GM18909 (cell line): ENCODE measurements at regions not wholly inside any gene's neighbourhood (a gene's known extent, or its start where the extent isn't known, plus 50 kb on each side); places are given as distances from the start of the nearest gene placed in this dataset.
A peak's percentile ranks its signal among the peaks of the same experiment; 100 is the strongest.

Experiments used
- ATAC-seq: cut with Tn5 transposase; IDR thresholded peaks from one replicate; pipeline ENCODE4 v1.9.1; 2021; ENCODE audit warnings: mild to moderate bottlenecking; ENCODE audit not compliant: unreplicated experiment, poor library complexity

DNA sequence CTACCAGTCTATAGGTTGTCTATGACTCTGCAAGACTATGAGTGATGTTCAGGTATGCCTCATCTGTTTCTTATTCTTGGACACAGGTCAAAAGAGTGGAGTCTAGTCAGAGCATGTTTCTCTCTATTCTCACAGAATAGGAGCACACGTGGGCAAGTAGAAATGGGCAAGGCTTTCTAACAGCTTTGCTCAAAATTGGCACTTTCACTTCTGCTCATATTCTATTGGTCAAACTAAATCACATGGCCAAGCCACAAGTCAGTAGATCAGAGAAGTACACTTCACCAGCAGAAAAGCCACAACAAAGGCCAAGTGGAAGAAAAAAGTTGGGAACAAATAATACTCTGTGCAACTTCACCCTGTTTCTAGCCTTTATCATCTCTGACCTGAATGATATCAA, 354.5 kb upstream of the SYNCRIP start:
- peak; percentile 76 for ATAC-seq

DNA sequence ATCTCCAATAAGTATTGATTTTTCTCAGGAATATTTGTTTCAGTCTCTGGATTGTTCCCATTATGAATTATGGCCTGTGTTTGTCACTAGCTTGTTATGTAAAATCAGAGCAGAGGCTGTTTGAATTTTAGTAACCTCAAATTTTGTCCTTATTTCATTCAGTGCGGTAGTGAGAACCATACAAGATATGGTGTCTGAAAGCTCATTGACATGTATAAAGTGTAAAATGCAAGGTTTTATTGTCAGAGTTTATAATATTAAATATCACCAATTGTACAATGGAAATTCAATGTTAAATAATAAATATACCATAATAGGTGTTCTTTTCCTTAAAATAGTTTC, 353.3 kb upstream of the SYNCRIP start:
- no peak for ATAC-seq

DNA sequence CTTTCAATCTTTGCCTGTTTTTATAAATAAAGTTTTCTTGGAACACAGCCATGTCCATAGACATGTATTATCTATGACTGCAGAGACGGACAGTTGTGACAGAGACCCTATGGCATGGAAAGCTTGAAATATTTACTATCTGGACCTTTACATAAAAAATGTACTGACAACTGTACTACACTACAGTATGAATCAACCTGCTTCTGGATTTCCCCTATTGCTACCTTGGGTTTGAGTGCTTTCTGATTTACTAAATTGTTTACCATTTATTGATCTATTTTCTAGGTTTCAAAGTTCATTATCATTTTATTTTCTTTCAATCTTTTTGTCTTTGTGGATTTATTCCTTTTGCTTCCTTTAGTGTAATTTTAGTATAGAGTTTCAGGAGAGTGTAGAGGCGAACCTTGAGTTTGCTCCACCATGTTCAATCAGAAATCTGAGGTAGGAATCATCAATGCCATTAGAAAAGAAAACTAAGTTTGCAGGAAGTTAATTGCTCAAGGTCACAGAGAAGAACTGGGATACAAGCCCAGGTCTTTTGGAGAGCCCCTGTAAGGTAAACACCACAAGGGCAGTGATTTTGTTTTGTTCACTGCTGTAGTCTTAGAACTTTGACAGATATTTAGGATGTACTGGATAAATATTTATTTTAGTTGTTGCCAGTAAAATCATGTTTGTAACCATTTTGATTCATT, 352.8 kb upstream of the SYNCRIP start:
- no peak for ATAC-seq

DNA sequence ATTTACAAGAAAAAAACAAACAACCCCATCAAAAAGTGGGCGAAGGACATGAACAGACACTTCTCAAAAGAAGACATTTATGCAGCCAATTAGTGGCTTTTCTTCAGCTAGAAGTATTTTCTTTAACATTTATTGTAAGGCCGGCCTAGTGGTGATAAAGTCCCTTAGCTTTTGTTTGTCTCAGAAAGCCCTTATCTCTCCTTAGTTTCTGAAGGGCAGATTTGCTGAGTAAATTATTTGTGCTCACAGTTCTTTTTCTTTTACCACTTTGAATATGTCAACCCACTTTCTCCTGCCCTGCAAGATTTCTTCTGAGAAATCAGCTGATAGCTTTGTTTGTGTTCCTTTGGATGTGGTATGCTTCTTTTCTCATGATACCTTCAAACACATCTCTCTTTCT, 344.0 kb upstream of the SYNCRIP start:
- ATAC-seq: no peak

DNA sequence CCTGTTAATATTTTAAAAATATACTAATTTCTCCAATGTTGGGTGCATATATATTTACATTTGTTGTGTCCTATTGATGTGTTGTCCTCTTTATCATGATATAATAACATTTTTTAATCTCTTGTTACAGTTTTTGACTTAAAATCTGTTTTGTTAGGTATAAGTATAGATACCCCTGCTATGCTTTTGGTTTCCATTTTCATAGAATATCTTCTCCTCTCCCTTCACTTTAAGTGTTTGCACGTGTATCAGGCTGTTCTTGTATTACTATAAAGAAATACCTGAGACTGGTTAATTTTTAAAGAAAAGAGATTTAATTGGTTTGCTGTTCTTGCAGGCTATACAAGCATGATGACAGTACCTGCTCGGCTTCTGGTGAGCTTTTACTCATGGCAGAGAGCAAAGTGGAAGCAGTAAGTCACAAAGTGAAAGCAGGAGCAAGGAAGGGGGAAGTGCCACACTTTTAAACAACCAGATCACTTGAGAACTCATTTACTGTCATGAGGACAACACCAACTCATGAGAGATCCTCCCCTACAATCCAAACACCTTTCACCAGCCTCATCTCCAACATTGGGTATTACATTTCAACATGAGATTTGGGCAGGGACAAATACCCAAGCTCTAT, 340.5 kb upstream of the SYNCRIP start:
- ATAC-seq: peak; percentile 80

DNA sequence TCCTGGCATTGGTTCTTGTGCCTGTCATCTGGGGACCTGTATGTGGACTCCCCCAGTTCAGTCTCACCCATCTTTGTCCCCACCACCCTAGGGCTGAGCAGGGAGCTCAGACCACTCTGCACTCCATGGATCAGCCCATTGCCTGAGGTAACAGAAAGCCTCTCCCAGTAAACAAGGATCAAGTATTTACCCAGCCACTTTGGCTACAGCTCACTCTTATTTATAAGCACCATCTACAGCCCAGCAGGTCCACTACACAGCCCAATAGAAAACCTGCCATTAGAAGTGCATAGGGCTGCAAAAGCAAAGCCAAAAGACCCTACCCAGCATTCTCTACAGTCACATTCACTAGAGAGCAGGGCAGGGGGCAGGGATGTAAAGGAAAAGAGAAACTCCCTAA, 335.0 kb upstream of the SYNCRIP start:
- no peak for ATAC-seq

DNA sequence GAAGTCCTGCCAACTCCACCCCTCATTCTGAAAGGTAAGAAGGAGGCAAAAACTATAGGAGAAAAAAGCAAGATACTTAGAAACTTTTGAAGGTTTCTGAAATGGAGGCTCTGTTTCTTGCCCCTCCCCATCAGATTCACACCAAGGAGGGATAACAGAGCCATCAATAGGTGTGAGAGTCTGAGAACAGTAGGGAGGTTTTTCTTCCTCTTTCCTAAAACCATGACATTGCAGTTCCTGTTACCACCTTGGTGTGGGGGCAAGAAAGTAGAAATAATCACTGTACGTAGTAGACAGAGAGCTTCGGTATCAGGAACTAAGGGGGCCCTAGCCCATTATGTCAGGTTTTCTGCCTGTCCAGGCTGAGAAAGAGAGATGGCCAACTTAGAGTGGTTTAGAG, 333.3 kb upstream of the SYNCRIP start:
- peak; percentile 90 for ATAC-seq

DNA sequence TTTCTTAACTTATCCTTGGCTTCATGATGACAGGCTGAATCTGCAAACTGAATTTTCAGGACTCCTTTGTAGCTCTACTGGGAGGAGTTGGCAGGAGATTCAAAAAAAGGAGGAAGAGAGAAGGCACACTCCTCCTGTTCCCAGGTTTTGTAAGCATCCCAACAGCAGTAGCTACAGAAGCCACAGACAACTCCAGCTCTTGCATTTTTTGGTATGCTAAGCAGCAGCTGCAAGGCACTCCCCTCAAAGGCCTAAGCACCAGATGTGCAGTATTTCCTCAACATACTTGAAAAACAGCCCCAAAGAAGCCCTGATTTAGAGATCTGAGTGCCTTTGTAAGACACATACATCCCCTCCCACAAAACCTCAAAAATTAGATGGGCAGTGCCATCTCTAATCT, 328.6 kb upstream of the SYNCRIP start:
- no peak for ATAC-seq

DNA sequence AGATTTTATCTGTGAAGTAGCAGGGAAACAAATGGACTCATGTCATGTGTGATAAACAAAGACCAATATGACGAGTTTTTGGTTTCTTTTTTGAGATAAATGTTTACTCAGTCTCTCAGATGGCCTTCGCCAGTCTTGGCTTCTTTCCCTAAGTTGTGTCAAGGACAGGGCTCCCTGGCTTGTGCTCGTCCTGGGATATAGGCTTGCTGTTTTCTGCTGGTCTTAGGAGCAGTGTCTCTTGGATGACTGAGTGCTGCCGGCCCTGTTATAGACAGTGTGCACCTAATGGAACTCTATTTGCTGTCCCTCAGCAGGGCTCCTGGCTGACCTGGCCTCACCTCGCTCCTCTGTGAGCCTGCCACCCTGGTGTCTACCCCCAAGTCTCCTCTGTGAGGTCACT, 324.1 kb upstream of the SYNCRIP start:
- ATAC-seq: no peak

DNA sequence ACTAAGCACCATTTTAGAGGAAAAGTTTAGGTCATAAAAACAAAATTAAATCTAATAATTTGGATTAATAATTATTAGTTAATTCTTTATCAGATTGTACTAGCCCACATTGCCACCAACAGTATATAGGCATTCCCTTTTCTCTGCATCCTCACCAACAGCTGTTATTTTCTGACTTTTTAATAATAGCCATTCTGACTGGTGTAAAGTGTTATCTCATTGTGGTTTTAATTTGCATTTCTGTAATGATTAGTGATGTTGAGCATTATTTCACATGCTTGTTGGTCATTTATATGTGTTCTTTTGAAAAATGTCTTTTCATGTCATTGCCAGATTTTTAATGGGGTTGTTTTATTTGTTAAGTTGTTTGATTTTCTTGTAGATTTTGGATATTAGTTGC, 319.1 kb upstream of the SYNCRIP start:
- peak; percentile 51 for ATAC-seq

DNA sequence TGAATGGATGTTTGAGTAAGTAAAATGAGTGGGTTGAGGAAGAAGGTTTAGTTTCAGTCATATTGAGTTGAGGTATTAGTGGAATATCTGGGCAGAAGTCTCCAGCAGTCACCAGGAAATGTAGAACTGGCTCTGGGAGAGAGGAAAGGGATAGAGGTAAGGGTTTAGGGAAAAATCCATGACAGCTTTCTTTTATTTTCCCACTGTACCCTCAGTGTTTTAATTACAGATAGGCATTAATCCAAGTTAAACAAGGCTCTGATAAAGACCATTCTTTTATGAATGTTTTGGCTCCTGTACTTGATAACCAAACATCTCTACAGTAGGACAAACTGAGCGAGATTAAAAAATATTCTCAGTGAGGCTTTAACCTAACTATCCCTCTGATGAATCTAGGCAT, 318.4 kb upstream of the SYNCRIP start:
- no peak for ATAC-seq

DNA sequence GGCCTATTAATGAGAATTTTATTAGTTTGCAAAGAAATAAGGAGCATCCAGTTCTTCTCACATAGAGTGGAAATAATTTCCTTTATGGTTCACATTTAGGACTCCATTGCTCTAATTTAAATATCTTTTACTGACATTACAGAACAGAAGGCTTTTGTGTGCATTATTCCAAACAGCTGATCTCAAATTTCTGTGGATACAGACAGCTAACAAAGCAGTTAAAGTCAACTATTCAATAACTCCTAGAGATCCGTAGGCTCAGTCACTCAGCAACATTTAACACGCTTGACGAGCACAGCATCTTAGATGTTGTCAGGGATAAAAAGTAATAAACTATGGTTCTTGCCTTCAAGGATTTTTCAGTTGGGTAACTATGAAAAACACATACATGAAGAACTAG, 305.8 kb upstream of the SYNCRIP start:
- no peak for ATAC-seq

DNA sequence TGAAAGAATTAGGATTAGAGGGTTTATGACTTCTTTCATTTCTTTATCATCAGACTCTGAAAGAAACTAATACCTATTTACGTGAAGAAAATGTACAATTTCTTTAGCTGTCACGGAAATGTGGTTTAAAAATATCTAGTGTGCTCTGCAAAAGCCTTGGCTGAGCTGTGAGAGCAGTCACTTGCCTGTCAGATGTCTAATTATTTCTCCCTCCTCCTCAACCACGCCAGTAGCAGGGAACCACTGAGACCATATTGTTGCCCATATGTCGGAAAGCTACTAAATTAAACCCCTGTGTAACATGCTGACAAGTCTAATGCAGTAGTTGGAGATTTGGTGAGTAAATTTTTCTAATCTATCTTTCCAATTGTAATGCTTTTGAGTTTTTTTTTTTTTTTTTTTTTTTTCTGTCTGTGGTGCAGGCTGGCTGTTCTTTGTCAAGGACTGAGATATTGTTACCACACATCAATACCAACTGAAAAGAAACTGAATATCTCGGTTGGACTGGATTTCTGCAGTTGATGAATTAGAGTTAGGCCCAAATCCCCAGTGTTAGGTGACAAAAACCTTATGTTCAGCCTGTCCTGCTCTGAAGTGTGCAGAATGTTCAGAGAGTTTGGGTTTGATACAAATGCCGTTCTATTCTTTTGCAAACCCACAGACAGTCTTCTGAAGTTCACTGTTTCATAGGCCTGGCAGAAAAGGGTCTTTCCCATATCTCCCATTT, 302.9 kb upstream of the SYNCRIP start:
- ATAC-seq: no peak

DNA sequence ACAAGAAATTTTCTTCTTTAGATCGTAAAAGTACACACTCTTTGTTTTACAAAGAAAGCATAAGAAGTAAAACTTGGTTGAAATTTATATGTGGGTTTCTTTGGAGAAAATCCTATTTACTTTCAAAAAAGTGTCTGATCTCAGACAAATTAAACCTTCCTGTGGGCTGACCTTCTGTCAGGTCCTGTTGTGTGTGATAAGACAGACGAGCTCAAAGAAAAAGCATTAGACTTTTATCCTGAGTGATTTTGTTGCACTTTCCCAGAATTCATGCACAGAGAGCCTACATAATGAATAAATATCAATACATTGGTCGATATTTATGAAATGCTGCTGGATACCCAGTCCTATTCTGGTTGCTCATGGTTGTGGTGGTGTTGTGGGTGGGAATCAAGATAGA, 302.1 kb upstream of the SYNCRIP start:
- ATAC-seq: no peak

DNA sequence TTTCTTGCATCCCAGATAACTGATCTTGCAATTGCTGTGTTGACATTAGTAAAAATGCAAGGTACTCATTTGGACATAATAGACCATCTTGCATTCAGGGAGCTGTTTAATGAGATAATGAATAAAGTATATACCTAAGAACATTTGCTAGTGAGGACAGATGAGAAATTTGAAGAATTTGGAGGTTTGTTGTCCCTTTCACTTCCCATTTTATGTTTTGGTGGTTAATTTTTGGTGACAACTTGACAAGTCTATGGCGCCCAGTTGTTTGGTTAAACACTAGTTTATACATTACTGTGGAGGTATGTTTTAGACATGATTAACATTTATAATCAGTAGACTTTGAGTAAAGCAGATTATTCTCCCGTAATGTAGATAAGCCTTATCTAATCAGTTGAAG, 300.2 kb upstream of the SYNCRIP start:
- ATAC-seq: peak; percentile 79

DNA sequence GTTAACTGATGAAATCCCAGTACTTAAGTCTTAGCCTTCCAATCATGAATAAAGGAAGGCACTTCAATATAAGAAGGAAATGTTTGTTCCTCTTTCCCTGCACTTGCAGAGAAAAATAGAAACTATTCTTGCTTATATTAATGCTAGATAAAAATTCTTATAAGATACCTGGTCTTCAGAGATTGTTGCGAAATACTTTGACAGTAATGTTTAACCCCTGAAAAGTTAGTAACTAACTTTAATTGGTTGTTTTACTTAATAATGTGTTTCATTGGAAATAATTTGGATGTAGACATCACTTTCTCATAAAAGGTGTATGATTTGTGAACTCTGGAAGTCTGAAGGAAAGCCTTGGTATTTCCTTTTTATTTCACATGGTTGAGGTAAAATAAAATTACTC, 294.2 kb upstream of the SYNCRIP start:
- ATAC-seq: no peak

DNA sequence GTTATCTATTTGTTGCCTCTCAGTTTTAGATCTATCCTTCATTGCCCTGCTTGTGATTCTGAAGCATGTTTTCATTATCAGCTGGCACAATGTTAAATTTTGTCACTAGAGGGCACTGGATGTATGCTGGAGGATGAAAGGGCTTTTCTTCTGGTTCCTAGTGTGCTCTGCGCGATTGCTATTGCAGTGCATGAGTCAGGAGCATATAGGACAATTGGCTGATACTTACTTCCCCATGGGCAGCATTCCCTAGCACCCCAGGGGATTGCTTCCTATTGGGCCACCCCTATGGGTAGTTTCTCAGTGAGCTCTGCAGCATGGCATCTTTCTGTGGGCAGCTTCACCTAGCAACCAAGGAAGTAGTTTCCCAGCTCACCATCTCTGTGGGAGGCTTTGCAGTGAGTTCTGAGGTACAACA, 280.3 kb upstream of the SYNCRIP start:
- ATAC-seq: peak; percentile 92

DNA sequence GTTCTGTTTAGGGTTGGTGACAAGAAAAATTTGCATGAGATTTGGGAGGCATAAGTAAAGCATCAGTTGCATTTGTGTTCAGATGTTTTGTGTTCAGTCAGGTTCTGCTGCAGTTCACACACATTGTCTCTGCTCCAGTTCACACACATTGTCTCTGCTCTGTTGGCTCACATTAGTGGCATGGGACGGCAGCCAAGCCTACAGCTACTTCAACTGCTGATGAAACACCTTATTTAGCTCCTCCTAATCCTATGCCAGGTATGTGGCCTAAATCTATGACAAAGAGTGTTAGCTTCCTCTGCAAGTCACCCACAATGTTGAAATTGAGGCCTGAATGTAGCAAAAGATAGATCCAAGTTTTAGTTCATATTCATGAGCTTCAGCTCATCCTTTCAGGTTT, 278.1 kb upstream of the SYNCRIP start:
- ATAC-seq: no peak

DNA sequence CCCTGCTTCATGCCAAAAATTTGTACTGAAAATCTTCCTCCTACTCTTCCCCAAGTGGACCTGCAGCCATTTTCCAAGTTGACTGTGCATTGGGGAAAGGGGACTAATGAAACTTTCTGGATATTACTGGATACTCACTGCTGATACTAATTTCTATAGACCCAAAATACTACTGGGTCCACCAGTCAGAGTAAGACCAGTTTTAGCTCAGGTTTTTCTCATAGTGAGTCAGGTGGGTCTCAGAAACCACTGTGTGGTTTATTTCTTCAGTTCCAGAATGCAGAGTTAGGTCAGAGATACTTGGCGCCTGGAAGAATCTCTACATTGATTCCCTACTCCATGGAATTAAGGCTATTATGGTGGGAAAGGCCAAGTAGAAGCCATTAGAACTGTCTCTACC, 274.8 kb upstream of the SYNCRIP start:
- ATAC-seq: no peak

DNA sequence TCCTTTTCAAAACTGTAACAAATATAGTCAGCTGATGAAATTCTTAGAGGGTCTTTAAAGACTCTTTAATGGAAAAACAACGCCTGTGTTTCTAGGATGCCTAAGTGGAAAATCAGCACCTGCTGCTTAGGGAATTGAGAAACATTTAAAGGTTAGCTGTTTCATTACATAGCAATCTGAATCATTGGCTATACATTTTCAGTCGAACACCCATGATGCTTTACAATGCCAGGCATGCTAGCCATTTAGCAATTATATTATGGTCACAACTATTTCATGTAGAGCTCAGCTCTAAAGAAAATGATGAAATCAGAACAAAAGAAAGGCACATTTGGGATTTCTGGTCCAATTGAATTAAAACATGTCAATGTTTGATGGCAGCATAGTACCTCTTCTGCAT, 270.3 kb upstream of the SYNCRIP start:
- no peak for ATAC-seq

DNA sequence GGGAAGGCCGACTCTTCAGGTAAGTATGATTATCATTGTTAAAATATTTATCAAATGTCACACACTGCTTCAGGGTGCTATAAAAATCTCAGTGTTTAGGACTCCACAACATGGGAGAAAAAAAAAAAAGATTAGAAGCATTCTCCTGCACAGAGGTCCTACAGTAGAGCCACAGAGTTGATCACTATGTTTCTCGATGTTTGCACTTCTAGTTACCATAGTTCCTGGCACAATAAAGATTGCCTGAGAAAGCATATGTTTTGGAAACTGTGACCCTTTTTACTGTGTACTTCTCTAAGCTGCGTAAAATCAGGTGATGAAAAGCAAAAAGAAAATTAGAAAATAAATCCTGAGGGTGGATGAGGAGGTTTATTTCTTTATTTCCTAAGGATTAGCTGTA, 269.9 kb upstream of the SYNCRIP start:
- no peak for ATAC-seq

DNA sequence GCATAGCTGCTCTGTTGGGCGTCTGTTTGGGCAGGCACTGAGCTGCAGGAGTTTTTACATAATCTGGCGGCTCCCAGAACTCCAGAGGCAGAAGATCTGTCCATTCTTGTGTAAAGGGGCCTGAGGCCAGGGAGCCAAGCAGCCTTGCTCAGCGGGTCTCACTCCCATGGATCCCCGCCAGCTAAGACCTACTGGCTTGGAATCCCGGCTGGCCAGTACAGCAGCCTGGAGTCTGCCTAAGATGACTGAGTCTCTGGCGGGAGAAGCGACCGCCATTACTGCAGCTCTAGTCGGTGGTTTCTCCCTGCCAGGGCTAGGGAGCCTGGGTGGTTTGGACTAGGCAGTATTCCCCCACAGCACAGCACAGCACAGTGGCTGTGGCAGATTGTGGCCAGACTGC, 268.4 kb upstream of the SYNCRIP start:
- no peak for ATAC-seq
